Heart left ventricle (tissue), 13 donors: ENCODE measurements at regions not wholly inside any gene's neighbourhood (a gene's known extent, or its start where the extent isn't known, plus 50 kb on each side); places are given as distances from the start of the nearest gene placed in this dataset.

ENCODE experiments used
- POLR2A ChIP-seq, 2 donors: fragments of 450-650 bp; IDR thresholded peaks; one replicate each; pipeline ENCODE4 v1.6.1; 2017; ENCODE audit warnings: antibody characterized with exemption in 2 of 2, mild to moderate bottlenecking in 2 of 2, moderate library complexity in 2 of 2
- TF ChIP-seq, protein P1 (sequence below), 12 donors: fragments of 200-600 bp; sonication (generic) in 4 of 12; IDR thresholded peaks; one replicate each; pipeline versions ENCODE4 v1.5.0 to v1.8.0; 2018 to 2022; ENCODE audit warnings: antibody characterized with exemption in 12 of 12, mild to moderate bottlenecking in 5 of 12
- donor health status: ischemic (EF 13 %, LVEDD 7.1; RV severe dilation, severe dysfunction).
- donor health status: DM: no; HTN: yes; CAD: no.
- donor health status: DM: no; HTN: no; CAD: no.
- donor health status: ischemic (EF 25% LVEDD 6.9; RV normal size, moderate dysfunction).
- donor health status: ischemic (EF 25% LVEDD 5.7; RV mildly dilated, moderate dysfunction).
- donor health status: ischemic (EF 35%, LVEDD 5.7; RV mildly dilated, moderate dysfunction).
- donor health status: nonischemic (EF 11% LVEDD 7.7; RV severe dilation, severe dysfunction).
- donor health status: DM: yes; HTN: yes; CAD: no.
- donor health status: PGD.
- donor health status: ischemic (EF 29% LVEDD 5.4; RV normal size, mild dysfunction).
- donor health status: nonischemic (EF 23%, LVEDD 6.1; RV moderate dilation, normal function).

DNA sequence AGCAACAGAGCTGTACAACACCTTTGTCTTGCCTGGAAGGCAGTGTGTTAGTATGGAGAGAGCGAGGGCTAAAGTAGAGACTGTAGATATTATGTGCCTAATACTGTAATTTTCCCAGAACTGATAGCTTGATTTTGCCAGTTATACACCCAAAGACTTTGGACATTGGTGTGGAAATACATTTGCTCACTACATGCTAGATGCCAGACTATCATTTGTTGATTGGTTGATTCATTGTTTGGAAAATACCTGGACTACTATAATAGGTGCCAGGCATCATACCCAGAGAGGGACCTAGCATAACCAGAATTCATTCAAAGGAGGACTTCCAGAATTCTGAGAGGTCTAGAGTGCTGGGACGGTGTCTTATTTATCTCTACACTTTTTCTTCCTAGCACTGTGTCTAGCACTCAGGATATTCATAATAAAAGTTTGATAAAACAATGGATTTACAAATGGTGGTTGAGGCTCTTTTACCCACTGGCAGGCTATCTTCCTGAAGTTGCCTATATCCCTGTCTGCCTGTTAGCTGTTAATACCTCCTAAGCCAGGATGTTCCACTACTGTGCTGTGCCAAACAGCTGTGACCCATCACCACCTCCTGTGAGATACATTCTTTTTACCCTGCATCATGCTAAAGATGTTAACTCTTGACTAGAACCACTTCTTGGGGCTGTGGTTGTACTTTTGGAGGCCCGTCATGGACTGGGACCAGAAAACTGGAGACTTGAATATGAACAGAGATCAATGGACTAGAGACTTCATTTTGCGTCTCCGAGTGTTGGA is 72.2 kb upstream of the FUCA2 start:
- TF ChIP-seq, protein P1, sequence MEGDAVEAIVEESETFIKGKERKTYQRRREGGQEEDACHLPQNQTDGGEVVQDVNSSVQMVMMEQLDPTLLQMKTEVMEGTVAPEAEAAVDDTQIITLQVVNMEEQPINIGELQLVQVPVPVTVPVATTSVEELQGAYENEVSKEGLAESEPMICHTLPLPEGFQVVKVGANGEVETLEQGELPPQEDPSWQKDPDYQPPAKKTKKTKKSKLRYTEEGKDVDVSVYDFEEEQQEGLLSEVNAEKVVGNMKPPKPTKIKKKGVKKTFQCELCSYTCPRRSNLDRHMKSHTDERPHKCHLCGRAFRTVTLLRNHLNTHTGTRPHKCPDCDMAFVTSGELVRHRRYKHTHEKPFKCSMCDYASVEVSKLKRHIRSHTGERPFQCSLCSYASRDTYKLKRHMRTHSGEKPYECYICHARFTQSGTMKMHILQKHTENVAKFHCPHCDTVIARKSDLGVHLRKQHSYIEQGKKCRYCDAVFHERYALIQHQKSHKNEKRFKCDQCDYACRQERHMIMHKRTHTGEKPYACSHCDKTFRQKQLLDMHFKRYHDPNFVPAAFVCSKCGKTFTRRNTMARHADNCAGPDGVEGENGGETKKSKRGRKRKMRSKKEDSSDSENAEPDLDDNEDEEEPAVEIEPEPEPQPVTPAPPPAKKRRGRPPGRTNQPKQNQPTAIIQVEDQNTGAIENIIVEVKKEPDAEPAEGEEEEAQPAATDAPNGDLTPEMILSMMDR (IDR thresholded peaks at IDR 0.05) = no peak
- no peak for TF ChIP-seq POLR2A (IDR thresholded peaks at IDR 0.05)
